WTC11 (cell line): ENCODE measurements at regions not wholly inside any gene's neighbourhood (a gene's known extent, or its start where the extent isn't known, plus 50 kb on each side); places are given as distances from the start of the nearest gene placed in this dataset.

Source experiments
- ATAC-seq: fragments of 200-7000 bp; cut with Tn5 transposase; 2 replicates; pipeline ENCODE4 v1.10.0; 2021; ENCODE audit warnings: mild to moderate bottlenecking, moderate library complexity
- CTCF ChIA-PET: fragments of 300-600 bp; sonication (Branson Sonifier 250); formaldehyde crosslinking; loops from one replicate; lab custom pipeline; 2021; ENCODE audit warnings: antibody characterized with exemption; lab: Charles Lee
- POLR2A ChIA-PET: fragments of 350-600 bp; sonication (Branson Sonifier 250); formaldehyde crosslinking; loops from one replicate; lab custom pipeline; 2021; ENCODE audit warnings: antibody characterized with exemption; lab: Charles Lee
- DNase-seq: peaks from one replicate; pipeline ENCODE4 v3.0.0; 2021; ENCODE audit warnings: low spot score
- H3K27ac Mint-ChIP-seq: 2 replicates; pipeline ENCODE4 v1.8.0; 2021; ENCODE audit warnings: mixed read lengths
- H3K27me3 Mint-ChIP-seq: 2 replicates; pipeline ENCODE4 v1.8.0; 2021; ENCODE audit warnings: low read depth, mild to moderate bottlenecking, moderate library complexity, mixed read lengths
- H3K36me3 Mint-ChIP-seq: 2 replicates; pipeline ENCODE4 v1.8.0; 2021; ENCODE audit warnings: mixed read lengths
- H3K4me1 Mint-ChIP-seq: 2 replicates; pipeline ENCODE4 v1.8.0; 2022; ENCODE audit warnings: mixed read lengths
- H3K4me3 Mint-ChIP-seq: 2 replicates; pipeline ENCODE4 v1.8.0; 2021; ENCODE audit warnings: mild to moderate bottlenecking, moderate library complexity, mixed read lengths
- H3K9me3 Mint-ChIP-seq: 2 replicates; pipeline ENCODE4 v1.8.0; 2021; ENCODE audit warnings: mixed read lengths
- AFF4 ChIP-seq: sonication (generic); formaldehyde crosslinking; IDR thresholded peaks from 2 replicates; pipeline ENCODE4 v1.8.1; 2023; ENCODE audit warnings: mild to moderate bottlenecking, missing genetic modification reagents, borderline replicate concordance
- AR ChIP-seq: fragments of 250-450 bp; sonication (Bioruptor Pico); IDR thresholded peaks from 2 replicates; pipeline ENCODE4 v1.9.0; 2021; ENCODE audit warnings: mild to moderate bottlenecking
- CREM ChIP-seq: sonication (generic); formaldehyde crosslinking; IDR thresholded peaks from 2 replicates; pipeline ENCODE4 v1.8.1; 2022; ENCODE audit warnings: mild to moderate bottlenecking, missing genetic modification reagents, moderate library complexity
- E2F1 ChIP-seq: sonication (generic); formaldehyde crosslinking; IDR thresholded peaks from 2 replicates; pipeline ENCODE4 v1.8.0; 2022; ENCODE audit warnings: mild to moderate bottlenecking, missing genetic modification reagents
- EMX1 ChIP-seq: fragments of 250-450 bp; sonication (Bioruptor Pico); IDR thresholded peaks from 2 replicates; pipeline ENCODE4 v1.8.0; 2021; ENCODE audit warnings: mild to moderate bottlenecking
- FOXJ3 ChIP-seq: sonication (generic); formaldehyde crosslinking; IDR thresholded peaks from 2 replicates; pipeline ENCODE4 v1.9.0; 2021; ENCODE audit warnings: missing genetic modification reagents, mild to moderate bottlenecking, borderline replicate concordance
- NFATC4 ChIP-seq: fragments of 250-450 bp; sonication (Bioruptor Pico); IDR thresholded peaks from 2 replicates; pipeline ENCODE4 v1.9.0; 2021; ENCODE audit warnings: mild to moderate bottlenecking
- NFE2L1 ChIP-seq: sonication (generic); formaldehyde crosslinking; IDR thresholded peaks from 2 replicates; pipeline ENCODE4 v1.8.1; 2023; ENCODE audit warnings: missing genetic modification reagents
- NR1H2 ChIP-seq: sonication (generic); formaldehyde crosslinking; IDR thresholded peaks from 2 replicates; pipeline ENCODE4 v1.9.0; 2021; ENCODE audit warnings: mild to moderate bottlenecking, moderate library complexity, missing genetic modification reagents
- NR2C2 ChIP-seq: sonication (generic); formaldehyde crosslinking; IDR thresholded peaks from 2 replicates; pipeline ENCODE4 v1.8.0; 2022; ENCODE audit warnings: mild to moderate bottlenecking, missing genetic modification reagents
- NR3C1 ChIP-seq: sonication (generic); formaldehyde crosslinking; conservative IDR thresholded peaks from 2 replicates; pipeline ENCODE4 v1.8.1; 2023; ENCODE audit warnings: low read depth, mild to moderate bottlenecking, missing genetic modification reagents
- RORB ChIP-seq: fragments of 250-450 bp; sonication (Bioruptor Pico); IDR thresholded peaks from 2 replicates; pipeline ENCODE4 v1.9.0; 2021; ENCODE audit warnings: mild to moderate bottlenecking
- ZNF138 ChIP-seq: sonication (generic); formaldehyde crosslinking; conservative IDR thresholded peaks from 2 replicates; pipeline ENCODE4 v1.8.1; 2022; ENCODE audit warnings: mild to moderate bottlenecking, moderate library complexity, missing genetic modification reagents
- ZNF416 ChIP-seq: fragments of 250-450 bp; sonication (Bioruptor Pico); IDR thresholded peaks from 2 replicates; pipeline ENCODE4 v1.9.0; 2021; ENCODE audit warnings: mild to moderate bottlenecking, inconsistent platforms
- TF ChIP-seq, protein P1 (sequence below): sonication (generic); formaldehyde crosslinking; IDR thresholded peaks from 2 replicates; pipeline ENCODE4 v1.8.1; 2022; ENCODE audit warnings: missing genetic modification reagents, borderline replicate concordance
- TF ChIP-seq, protein P2 (sequence below): sonication (generic); formaldehyde crosslinking; IDR thresholded peaks from 2 replicates; pipeline ENCODE4 v1.8.0; 2022; ENCODE audit warnings: missing genetic modification reagents

DNA sequence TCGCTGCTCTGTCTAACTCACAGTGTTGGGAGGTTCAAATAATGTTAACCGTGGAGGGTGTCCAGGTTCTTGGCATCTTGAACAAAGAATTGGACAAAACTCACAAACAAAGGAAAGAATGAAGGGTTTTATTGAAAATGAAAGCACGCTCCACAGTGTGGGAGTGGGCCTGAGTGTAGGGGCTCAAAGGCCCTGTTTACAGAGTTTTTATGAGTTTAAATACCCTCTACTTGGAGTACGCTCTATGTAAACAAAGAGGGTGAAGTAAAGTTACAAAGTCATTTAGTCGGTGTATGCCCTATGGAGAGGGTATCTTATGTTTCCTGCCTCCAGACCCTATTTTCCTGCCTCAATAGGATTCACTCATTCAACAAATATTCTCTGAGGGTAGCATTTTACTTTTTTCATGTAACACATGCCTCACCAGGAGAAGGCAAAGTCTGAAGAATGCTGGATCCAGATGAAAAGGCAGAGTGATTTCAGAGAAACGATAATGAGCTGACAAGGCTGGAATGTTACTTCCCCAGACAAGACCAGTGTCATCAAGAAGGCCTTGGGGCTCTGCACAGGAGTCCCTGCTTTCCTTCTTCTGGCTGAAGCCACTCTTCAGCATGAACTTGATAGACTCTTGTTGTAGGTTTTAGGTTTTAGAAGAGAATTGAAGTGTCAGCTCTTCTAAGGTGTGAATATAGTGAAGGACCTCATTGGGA lies 163.6 kb downstream of the FAM43A start:
- POLR2A ChIA-PET, result no interaction called here
- ATAC-seq, result no peak
- TF ChIP-seq ZNF138 (CRISPR knock-in tag) (no peak), NR2C2 (no peak), CREM (CRISPR knock-in tag) (no peak), FOXJ3 (CRISPR knock-in tag) (no peak), NFATC4 (CRISPR knock-in tag) (no peak)
- TF ChIP-seq, protein P1, sequence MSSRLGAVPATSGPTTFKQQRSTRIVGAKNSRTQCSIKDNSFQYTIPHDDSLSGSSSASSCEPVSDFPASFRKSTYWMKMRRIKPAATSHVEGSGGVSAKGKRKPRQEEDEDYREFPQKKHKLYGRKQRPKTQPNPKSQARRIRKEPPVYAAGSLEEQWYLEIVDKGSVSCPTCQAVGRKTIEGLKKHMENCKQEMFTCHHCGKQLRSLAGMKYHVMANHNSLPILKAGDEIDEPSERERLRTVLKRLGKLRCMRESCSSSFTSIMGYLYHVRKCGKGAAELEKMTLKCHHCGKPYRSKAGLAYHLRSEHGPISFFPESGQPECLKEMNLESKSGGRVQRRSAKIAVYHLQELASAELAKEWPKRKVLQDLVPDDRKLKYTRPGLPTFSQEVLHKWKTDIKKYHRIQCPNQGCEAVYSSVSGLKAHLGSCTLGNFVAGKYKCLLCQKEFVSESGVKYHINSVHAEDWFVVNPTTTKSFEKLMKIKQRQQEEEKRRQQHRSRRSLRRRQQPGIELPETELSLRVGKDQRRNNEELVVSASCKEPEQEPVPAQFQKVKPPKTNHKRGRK (CRISPR knock-in tag), result no peak
- TF ChIP-seq, all 79 proteins: peak for 0
- H3K9me3 Mint-ChIP-seq, result peaks cover 17% of the 10 kb centered on the region
- CTCF ChIA-PET, result no interaction called here
- H3K4me1 Mint-ChIP-seq, result peaks cover 13% of the 10 kb centered on the region
- H3K27me3 Mint-ChIP-seq, result no peaks in the 10 kb centered on the region
- H3K36me3 Mint-ChIP-seq, result no peaks in the 10 kb centered on the region
- no peak for DNase-seq
- no peak overlapping the region for H3K27ac Mint-ChIP-seq
- H3K4me3 Mint-ChIP-seq, result no peak overlapping the region

- Mint-ChIP-seq H3K4me3 (no peak overlapping the region), H3K27me3 (no peaks in the 10 kb centered on the region), H3K4me1 (peaks cover 13% of the 10 kb centered on the region), H3K27ac (no peak overlapping the region), H3K36me3 (no peaks in the 10 kb centered on the region), H3K9me3 (peaks cover 6% of the 10 kb centered on the region)
- DNase-seq, result no peak
- ChIA-PET CTCF (no interaction called here), POLR2A (interaction anchor here (0.7 kb wide), 1 partner anchor 75 kb away, joined by 6 read pairs; no protein-coding TSS in a partner anchor)
- no peak for ATAC-seq
- TF ChIP-seq AR (CRISPR knock-in tag) (no peak), RORB (CRISPR knock-in tag) (no peak), E2F1 (CRISPR knock-in tag) (no peak), NR1H2 (no peak), NFE2L1 (CRISPR knock-in tag) (no peak), AFF4 (no peak), ZNF416 (no peak), EMX1 (CRISPR knock-in tag) (no peak), NR3C1 (CRISPR knock-in tag) (no peak), CREM (CRISPR knock-in tag) (no peak)
- TF ChIP-seq, protein P2, sequence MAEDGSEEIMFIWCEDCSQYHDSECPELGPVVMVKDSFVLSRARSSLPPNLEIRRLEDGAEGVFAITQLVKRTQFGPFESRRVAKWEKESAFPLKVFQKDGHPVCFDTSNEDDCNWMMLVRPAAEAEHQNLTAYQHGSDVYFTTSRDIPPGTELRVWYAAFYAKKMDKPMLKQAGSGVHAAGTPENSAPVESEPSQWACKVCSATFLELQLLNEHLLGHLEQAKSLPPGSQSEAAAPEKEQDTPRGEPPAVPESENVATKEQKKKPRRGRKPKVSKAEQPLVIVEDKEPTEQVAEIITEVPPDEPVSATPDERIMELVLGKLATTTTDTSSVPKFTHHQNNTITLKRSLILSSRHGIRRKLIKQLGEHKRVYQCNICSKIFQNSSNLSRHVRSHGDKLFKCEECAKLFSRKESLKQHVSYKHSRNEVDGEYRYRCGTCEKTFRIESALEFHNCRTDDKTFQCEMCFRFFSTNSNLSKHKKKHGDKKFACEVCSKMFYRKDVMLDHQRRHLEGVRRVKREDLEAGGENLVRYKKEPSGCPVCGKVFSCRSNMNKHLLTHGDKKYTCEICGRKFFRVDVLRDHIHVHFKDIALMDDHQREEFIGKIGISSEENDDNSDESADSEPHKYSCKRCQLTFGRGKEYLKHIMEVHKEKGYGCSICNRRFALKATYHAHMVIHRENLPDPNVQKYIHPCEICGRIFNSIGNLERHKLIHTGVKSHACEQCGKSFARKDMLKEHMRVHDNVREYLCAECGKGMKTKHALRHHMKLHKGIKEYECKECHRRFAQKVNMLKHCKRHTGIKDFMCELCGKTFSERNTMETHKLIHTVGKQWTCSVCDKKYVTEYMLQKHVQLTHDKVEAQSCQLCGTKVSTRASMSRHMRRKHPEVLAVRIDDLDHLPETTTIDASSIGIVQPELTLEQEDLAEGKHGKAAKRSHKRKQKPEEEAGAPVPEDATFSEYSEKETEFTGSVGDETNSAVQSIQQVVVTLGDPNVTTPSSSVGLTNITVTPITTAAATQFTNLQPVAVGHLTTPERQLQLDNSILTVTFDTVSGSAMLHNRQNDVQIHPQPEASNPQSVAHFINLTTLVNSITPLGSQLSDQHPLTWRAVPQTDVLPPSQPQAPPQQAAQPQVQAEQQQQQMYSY (CRISPR knock-in tag), result no peak
These were observed 165.6 kb downstream of the FAM43A start for GRCh38 chr3:194851254-194851653.
